ENCODE measurements at regions not wholly inside any gene's neighbourhood (a gene's known extent, or its start where the extent isn't known, plus 50 kb on each side); places are given as distances from the start of the nearest gene placed in this dataset.

- DNase-seq (no peak), ATAC-seq (no peak)
- Mint-ChIP-seq H3K27ac (no peak overlapping the region), H3K4me1 (no peaks in the 10 kb centered on the region), H3K36me3 (ENCODE audit: low read depth) (no peaks in the 10 kb centered on the region), H3K27me3 (no peaks in the 10 kb centered on the region), H3K4me3 (no peak overlapping the region)
- no peaks in the 10 kb centered on the region for H3K9me3 ChIP-seq (ENCODE audit: control insufficient read depth, low read length, poor library complexity, severe bottlenecking)
These were observed 101.3 kb downstream of the AQP4 start for GRCh38 chr18:26764177-26764576.

- Mint-ChIP-seq H3K27me3 (no peaks in the 10 kb centered on the region), H3K4me3 (no peak overlapping the region), H3K4me1 (no peaks in the 10 kb centered on the region), H3K36me3 (ENCODE audit: low read depth) (no peaks in the 10 kb centered on the region), H3K27ac (no peak overlapping the region)
- H3K9me3 ChIP-seq (ENCODE audit: control insufficient read depth, low read length, poor library complexity, severe bottlenecking), result no peaks in the 10 kb centered on the region
- ATAC-seq (no peak), DNase-seq (no peak)
These were observed 101.9 kb downstream of the AQP4 start for GRCh38 chr18:26763446-26764110.

DNA sequence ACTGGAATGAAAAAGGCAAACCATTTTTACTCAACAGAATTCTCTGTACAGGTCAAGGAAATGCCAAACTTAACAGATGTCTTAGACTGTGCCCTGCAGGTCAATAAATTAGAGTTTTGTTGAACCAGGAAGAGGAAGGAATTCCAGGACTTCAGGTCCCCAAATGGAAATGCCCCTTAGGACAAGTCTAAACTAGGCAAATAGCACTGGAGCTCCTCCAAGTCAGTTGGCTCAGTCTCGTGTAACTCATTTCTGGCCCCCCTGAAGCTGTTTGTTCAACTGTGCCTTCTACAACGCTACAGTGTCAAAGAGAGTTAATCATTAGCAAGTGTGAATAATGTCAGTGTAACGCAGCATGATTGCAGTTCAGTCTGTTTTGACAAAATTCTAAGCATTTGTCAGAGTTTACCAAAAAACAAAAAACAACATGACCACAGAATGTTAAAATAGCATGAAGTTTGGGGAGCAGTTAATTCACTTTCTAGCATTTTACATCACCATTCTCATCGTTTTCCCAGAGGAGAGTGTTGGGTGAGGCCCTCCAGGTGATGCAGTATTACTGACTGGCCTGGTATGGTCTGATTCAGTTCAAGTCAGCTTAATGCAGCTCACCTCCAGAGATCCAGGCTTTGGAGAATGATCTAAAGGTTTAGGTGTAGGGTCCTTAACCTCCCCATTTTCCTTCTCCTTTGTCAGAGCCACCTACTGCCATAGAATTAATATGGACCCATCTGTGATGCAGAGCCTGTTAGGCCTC is 108.1 kb downstream of the AQP4 start:
- Mint-ChIP-seq H3K27ac (no peak overlapping the region), H3K36me3 (ENCODE audit: low read depth) (no peaks in the 10 kb centered on the region), H3K4me1 (no peaks in the 10 kb centered on the region), H3K27me3 (no peaks in the 10 kb centered on the region), H3K4me3 (no peak overlapping the region)
- DNase-seq (no peak), ATAC-seq (no peak)
- no peaks in the 10 kb centered on the region for H3K9me3 ChIP-seq (ENCODE audit: control insufficient read depth, low read length, poor library complexity, severe bottlenecking)

DNA sequence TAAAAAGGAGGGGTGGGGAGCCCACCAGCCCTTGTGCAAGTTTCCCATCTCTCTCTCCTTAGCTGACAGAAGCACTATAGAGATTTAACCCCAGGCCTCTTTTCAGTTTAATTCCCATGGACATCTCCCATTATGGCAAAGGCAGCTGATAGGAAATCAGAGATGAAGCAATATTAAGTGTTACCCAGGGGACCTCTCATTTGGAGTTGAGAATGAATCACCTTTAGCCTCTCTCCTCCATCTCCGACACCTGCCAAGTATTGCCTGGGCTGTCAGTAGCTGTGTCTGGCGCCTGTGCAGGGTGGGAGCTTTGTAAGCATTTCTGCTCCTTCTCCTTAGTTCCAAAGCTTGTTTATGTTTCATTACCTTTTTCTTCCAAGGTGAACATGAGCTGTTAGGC is 109.0 kb downstream of the AQP4 start:
- ATAC-seq (no peak), DNase-seq (no peak)
- H3K27me3 Mint-ChIP-seq, result no peaks in the 10 kb centered on the region
- H3K36me3 Mint-ChIP-seq (ENCODE audit: low read depth), result no peaks in the 10 kb centered on the region
- H3K27ac Mint-ChIP-seq, result no peak overlapping the region
- H3K9me3 ChIP-seq (ENCODE audit: control insufficient read depth, low read length, poor library complexity, severe bottlenecking), result no peaks in the 10 kb centered on the region
- no peaks in the 10 kb centered on the region for H3K4me1 Mint-ChIP-seq
- H3K4me3 Mint-ChIP-seq, result no peak overlapping the region

DNA sequence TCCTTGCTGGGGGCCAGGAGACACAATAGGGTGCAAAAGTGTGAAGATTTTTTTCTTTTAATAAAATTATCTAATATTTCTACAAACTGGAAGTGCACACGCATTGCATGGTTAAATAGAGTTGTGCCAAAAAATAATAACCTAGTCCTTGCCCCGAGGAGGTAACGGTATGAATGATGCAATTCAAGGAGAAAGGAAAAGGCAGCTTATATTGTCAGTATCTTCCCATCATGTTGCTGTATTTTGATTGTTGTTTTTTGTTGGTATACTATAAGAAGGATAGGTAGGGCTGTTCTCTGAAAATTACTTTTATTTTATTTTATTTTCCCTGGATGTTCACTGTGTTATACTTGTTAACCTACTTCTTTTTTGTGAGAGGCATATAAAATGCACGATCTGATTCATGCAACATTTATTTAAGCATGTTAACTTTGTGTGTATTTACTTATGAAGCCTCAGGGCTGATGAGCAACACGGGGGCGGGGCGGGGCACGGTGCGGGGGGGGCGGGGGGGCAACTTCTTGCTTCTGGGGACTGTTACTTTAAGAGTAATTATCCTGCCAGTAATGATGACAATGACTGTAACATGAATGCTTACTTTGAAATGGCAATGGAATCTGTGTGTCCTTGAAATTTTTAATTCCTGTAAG is 118.6 kb downstream of the AQP4 start:
- DNase-seq (no peak), ATAC-seq (no peak)
- H3K36me3 Mint-ChIP-seq (ENCODE audit: low read depth), result no peaks in the 10 kb centered on the region
- no peaks in the 10 kb centered on the region for H3K4me1 Mint-ChIP-seq
- no peaks in the 10 kb centered on the region for H3K9me3 ChIP-seq (ENCODE audit: control insufficient read depth, low read length, poor library complexity, severe bottlenecking)
- H3K4me3 Mint-ChIP-seq, result no peak overlapping the region
- no peak overlapping the region for H3K27ac Mint-ChIP-seq
- no peaks in the 10 kb centered on the region for H3K27me3 Mint-ChIP-seq

DNA sequence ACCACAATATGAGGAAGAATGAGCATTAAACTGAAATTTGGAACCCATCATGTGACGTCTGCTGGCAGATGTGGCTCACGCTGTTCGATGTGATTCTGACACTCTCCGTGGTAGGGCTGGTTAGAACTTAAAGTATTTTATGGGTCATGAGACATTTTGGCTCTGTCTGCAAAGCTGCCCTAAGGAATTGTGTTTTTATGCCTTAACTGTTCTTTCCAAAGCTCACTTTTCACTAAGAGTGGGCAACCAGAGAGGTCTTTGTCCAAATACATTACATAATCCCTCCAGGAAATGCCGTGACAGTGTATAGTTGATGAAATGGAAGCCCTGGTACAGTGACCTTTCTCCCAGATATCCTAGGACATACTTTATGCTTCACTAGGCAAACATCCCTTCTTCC is 119.1 kb downstream of the AQP4 start:
- H3K36me3 Mint-ChIP-seq (ENCODE audit: low read depth), result no peaks in the 10 kb centered on the region
- no peaks in the 10 kb centered on the region for H3K9me3 ChIP-seq (ENCODE audit: control insufficient read depth, low read length, poor library complexity, severe bottlenecking)
- DNase-seq (no peak), ATAC-seq (no peak)
- no peaks in the 10 kb centered on the region for H3K27me3 Mint-ChIP-seq
- no peak overlapping the region for H3K4me3 Mint-ChIP-seq
- no peaks in the 10 kb centered on the region for H3K4me1 Mint-ChIP-seq
- H3K27ac Mint-ChIP-seq, result no peak overlapping the region

DNA sequence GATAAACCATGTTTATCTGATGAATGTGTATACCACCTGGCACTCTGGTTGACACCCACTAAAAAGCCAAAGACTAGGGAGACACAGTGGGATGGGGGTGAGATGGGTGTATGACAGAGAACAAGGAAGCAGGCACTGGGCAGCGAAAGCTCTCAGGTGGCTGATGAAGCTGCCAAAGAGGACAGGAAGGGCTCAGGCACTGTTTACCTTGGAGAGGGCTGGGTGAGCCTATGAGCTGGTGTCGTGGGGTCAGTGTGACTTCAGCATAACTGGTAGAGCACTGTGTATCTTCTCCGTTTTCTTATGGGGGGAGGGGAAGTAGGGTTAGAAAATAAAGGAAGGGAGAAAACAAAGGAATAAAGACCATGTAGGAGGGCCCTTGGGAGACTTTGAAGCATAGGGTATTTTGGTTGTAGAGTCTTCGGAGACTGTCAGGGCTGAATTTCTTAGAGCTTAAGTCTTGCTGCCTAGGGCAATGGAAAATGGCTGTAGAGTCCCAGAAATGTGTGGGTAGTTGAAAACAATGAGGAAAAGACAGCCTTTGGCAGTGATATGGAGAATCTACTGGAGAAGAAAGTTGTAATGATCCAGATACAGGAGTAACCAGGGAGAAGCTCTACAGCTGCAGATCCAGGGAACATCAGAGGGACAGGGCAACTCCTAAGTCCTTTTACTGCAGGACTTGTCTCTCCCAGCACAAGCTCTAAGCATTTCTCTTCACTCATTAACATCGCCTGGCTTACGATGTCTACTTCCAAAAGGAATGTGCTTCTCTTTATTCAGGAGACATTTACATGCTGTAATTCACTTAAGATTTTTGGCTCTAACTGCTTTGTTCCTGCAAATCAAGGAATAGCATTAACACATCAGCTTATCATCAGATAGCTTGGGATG is 120.0 kb downstream of the AQP4 start:
- ATAC-seq (no peak), DNase-seq (no peak)
- no peaks in the 10 kb centered on the region for H3K4me1 Mint-ChIP-seq
- H3K9me3 ChIP-seq (ENCODE audit: control insufficient read depth, low read length, poor library complexity, severe bottlenecking), result no peaks in the 10 kb centered on the region
- no peaks in the 10 kb centered on the region for H3K27me3 Mint-ChIP-seq
- no peaks in the 10 kb centered on the region for H3K36me3 Mint-ChIP-seq (ENCODE audit: low read depth)
- no peak overlapping the region for H3K27ac Mint-ChIP-seq
- H3K4me3 Mint-ChIP-seq, result no peak overlapping the region

- Mint-ChIP-seq H3K4me1 (no peaks in the 10 kb centered on the region), H3K36me3 (ENCODE audit: low read depth) (no peaks in the 10 kb centered on the region), H3K27ac (no peak overlapping the region), H3K4me3 (no peak overlapping the region), H3K27me3 (peaks cover 6% of the 10 kb centered on the region)
- no peaks in the 10 kb centered on the region for H3K9me3 ChIP-seq (ENCODE audit: control insufficient read depth, low read length, poor library complexity, severe bottlenecking)
- DNase-seq, result no peak
- ATAC-seq, result no peak
These were observed 123.7 kb downstream of the AQP4 start for GRCh38 chr18:26741758-26742157.

DNA sequence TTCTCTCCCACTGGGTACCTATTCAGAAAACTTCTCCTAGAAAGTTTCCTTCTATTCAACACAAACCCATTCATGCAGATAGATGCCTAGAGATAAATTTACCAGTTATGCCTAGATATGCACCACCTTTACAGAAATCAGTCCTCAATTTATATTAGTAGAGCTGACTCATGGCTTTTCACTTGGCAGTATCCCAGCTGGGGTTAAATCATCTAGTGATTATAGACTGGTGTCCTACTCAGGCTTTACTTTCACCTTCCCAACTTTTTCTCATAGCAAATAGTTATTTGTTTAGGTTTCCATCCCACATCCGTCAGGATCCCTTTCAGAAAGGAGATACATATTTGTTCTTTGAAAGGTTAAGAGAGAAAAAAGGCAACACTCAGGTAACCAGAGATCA is 124.5 kb downstream of the AQP4 start:
- peaks cover 6% of the 10 kb centered on the region for H3K27me3 Mint-ChIP-seq
- no peak overlapping the region for H3K27ac Mint-ChIP-seq
- H3K4me3 Mint-ChIP-seq, result no peak overlapping the region
- DNase-seq (no peak), ATAC-seq (no peak)
- H3K4me1 Mint-ChIP-seq, result no peaks in the 10 kb centered on the region
- H3K36me3 Mint-ChIP-seq (ENCODE audit: low read depth), result no peaks in the 10 kb centered on the region
- no peaks in the 10 kb centered on the region for H3K9me3 ChIP-seq (ENCODE audit: control insufficient read depth, low read length, poor library complexity, severe bottlenecking)

DNA sequence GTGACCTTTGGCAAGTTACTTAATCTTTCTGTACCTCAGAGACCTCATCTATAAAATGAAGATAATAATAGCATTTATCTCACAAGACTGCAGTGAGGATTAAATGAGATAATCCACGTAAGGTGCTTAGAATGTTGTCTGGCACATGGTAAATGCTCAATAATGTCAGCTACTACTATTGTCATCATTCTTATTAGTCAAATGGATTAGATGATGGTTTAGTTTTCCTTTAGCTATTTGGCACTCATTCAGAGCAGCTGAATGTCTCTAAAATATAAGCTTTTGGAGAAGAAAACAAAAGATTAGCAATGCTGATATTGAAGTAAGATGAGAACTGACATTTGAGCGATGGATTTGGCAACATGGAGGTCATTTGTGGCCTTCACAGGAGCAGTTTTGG is 125.1 kb downstream of the AQP4 start:
- DNase-seq, result no peak

GRCh38 chr18:26738706-26739105 is 126.8 kb downstream of the AQP4 start:
- no peaks in the 10 kb centered on the region for H3K9me3 ChIP-seq (ENCODE audit: control insufficient read depth, low read length, poor library complexity, severe bottlenecking)
- Mint-ChIP-seq H3K4me3 (no peak overlapping the region), H3K36me3 (ENCODE audit: low read depth) (no peaks in the 10 kb centered on the region), H3K27me3 (peaks cover 6% of the 10 kb centered on the region), H3K4me1 (no peaks in the 10 kb centered on the region), H3K27ac (no peak overlapping the region)
- ATAC-seq (no peak), DNase-seq (no peak)

More for the DNA sequence above, 125.1 kb downstream of the AQP4 start:
- no peak overlapping the region for H3K27ac Mint-ChIP-seq
- peaks cover 6% of the 10 kb centered on the region for H3K27me3 Mint-ChIP-seq
- H3K4me3 Mint-ChIP-seq, result no peak overlapping the region
- no peak for ATAC-seq
- H3K4me1 Mint-ChIP-seq, result no peaks in the 10 kb centered on the region
- H3K9me3 ChIP-seq (ENCODE audit: control insufficient read depth, low read length, poor library complexity, severe bottlenecking), result no peaks in the 10 kb centered on the region
- H3K36me3 Mint-ChIP-seq (ENCODE audit: low read depth), result no peaks in the 10 kb centered on the region

DNA sequence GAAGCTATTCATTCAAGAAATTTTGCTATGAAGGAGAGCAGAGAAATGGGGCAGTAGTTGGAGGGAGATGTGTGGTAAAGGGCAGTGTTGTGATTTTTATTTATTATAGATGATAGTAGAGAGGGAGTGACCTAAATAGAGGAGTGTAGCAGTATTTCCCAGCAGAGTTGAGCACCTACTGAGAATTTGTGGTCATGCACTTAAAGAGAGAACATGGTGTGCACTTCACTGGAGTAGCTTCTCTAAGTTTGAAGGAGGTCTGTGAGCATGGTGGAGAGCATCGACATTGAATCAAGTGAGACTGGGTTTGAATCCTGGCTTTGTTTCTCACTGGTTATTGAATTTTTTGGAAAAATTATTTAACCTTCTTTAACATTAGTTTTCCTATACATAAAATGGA is 129.2 kb downstream of the AQP4 start:
- H3K4me3 Mint-ChIP-seq, result no peak overlapping the region
- peaks cover 6% of the 10 kb centered on the region for H3K27me3 Mint-ChIP-seq
- ATAC-seq, result no peak
- DNase-seq, result no peak
- no peaks in the 10 kb centered on the region for H3K4me1 Mint-ChIP-seq
- H3K27ac Mint-ChIP-seq, result no peak overlapping the region
- H3K9me3 ChIP-seq (ENCODE audit: control insufficient read depth, low read length, poor library complexity, severe bottlenecking), result no peaks in the 10 kb centered on the region
- no peaks in the 10 kb centered on the region for H3K36me3 Mint-ChIP-seq (ENCODE audit: low read depth)

DNA sequence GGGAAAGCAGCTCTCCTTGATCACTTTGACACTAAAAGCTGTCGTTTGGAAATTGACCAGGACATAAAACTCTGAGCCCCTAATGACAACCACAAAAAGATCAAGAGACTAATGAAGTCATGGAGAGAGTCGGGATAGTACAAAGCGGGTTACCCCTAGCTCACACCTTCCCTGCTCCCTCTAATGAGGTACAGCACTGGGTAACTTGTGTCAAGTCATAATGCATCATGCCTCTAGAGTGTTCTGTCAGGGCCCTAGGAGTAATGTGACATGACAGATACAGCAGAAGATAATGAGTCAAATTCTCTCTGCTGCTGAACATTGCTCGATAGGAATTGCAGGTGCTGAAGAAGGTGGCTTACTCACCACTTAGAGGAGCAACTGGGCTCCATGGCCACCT is 130.7 kb downstream of the AQP4 start:
- Mint-ChIP-seq H3K27ac (no peak overlapping the region), H3K4me1 (no peaks in the 10 kb centered on the region), H3K4me3 (no peak overlapping the region), H3K36me3 (ENCODE audit: low read depth) (no peaks in the 10 kb centered on the region), H3K27me3 (no peaks in the 10 kb centered on the region)
- ATAC-seq (no peak), DNase-seq (no peak)
- no peaks in the 10 kb centered on the region for H3K9me3 ChIP-seq (ENCODE audit: control insufficient read depth, low read length, poor library complexity, severe bottlenecking)

Data from T-helper 17 cell (primary cell).